Liver (tissue), 8 donors: ENCODE measurements at regions not wholly inside any gene's neighbourhood (a gene's known extent, or its start where the extent isn't known, plus 50 kb on each side); places are given as distances from the start of the nearest gene placed in this dataset.

ENCODE experiments used
- DNase-seq: peaks from one replicate; pipeline ENCODE4 v3.0.0-alpha.2; 2017; ENCODE audit warnings: low spot score
- H3K27ac ChIP-seq, 2 donors: one replicate each; pipeline ENCODE4 v1.7.0; 2013; ENCODE audit warnings: inconsistent platforms in 2 of 2, low read length in 2 of 2, control low read depth in 1 of 2, low read depth in 1 of 2, mild to moderate bottlenecking in 1 of 2
- H3K27me3 ChIP-seq, 4 donors: one replicate each; pipeline versions ENCODE4 v1.6.1 to v1.7.0; 2013; ENCODE audit warnings: low read length in 3 of 4, inconsistent platforms in 1 of 4, mild to moderate bottlenecking in 1 of 4, moderate library complexity in 1 of 4; ENCODE audit not compliant: control insufficient read depth in 4 of 4, insufficient read depth in 4 of 4
- H3K36me3 ChIP-seq, 4 donors: one replicate each; pipeline versions ENCODE4 v1.6.1 to v1.7.0; 2013; ENCODE audit warnings: low read length in 3 of 4, mild to moderate bottlenecking in 3 of 4, low read depth in 1 of 4, moderate library complexity in 1 of 4; ENCODE audit not compliant: control insufficient read depth in 4 of 4, insufficient read depth in 3 of 4
- H3K4me1 ChIP-seq, 4 donors: one replicate each; pipeline versions ENCODE4 v1.6.1 to v1.7.0; 2013; ENCODE audit warnings: low read length in 3 of 4, mild to moderate bottlenecking in 3 of 4, moderate library complexity in 1 of 4; ENCODE audit not compliant: control insufficient read depth in 4 of 4, insufficient read depth in 4 of 4
- H3K4me3 ChIP-seq, 3 donors: one replicate each; pipeline versions ENCODE4 v1.6.1 to v1.7.0; 2013; ENCODE audit warnings: low read length in 3 of 3, control low read depth in 1 of 3, low read depth in 1 of 3, mild to moderate bottlenecking in 1 of 3
- H3K9ac ChIP-seq, 2 donors: one replicate each; pipeline ENCODE4 v1.7.0; 2013; ENCODE audit warnings: low read length in 2 of 2, mild to moderate bottlenecking in 2 of 2, moderate library complexity in 2 of 2, control low read depth in 1 of 2, low read depth in 1 of 2
- H3K9me3 ChIP-seq, 4 donors: one replicate each; pipeline versions ENCODE4 v1.6.1 to v1.7.0; 2013; ENCODE audit warnings: low read length in 3 of 4; ENCODE audit not compliant: control insufficient read depth in 4 of 4
- EGR1 ChIP-seq, 2 donors: IDR thresholded peaks; 2 replicates each; pipeline ENCODE4 v1.6.1; 2016 to 2018; ENCODE audit warnings: antibody characterized with exemption in 2 of 2, low read depth in 2 of 2
- FOXA1 ChIP-seq: IDR thresholded peaks from 2 replicates; pipeline ENCODE4 v1.6.1; 2016; ENCODE audit warnings: antibody characterized with exemption
- FOXA2 ChIP-seq: IDR thresholded peaks from 2 replicates; pipeline ENCODE4 v1.6.1; 2016; ENCODE audit warnings: antibody characterized with exemption
- GABPA ChIP-seq, 2 donors: IDR thresholded peaks in 1 of 2; conservative IDR thresholded peaks in 1 of 2; 2 replicates each; pipeline ENCODE4 v1.6.1; 2016; ENCODE audit warnings: antibody characterized with exemption in 2 of 2, mild to moderate bottlenecking in 1 of 2, moderate library complexity in 1 of 2
- HNF4A ChIP-seq, 2 donors: conservative IDR thresholded peaks; 2 replicates each; pipeline ENCODE4 v1.6.1; 2016; ENCODE audit warnings: antibody characterized with exemption in 2 of 2, mild to moderate bottlenecking in 2 of 2
- HNF4G ChIP-seq: IDR thresholded peaks from 2 replicates; pipeline ENCODE4 v1.6.1; 2016; ENCODE audit warnings: antibody characterized with exemption
- JUND ChIP-seq, 2 donors: IDR thresholded peaks; 2 replicates each; pipeline ENCODE4 v1.6.1; 2016; ENCODE audit warnings: antibody characterized with exemption in 2 of 2
- NR2F2 ChIP-seq: IDR thresholded peaks from 2 replicates; pipeline ENCODE4 v1.6.1; 2016; ENCODE audit warnings: antibody characterized with exemption
- RAD21 ChIP-seq, 2 donors: IDR thresholded peaks; 2 replicates each; pipeline ENCODE4 v1.6.1; 2016; ENCODE audit warnings: antibody characterized with exemption in 2 of 2, mild to moderate bottlenecking in 2 of 2
- RXRA ChIP-seq, 2 donors: IDR thresholded peaks; 2 replicates each; pipeline ENCODE4 v1.6.1; 2017 to 2018; ENCODE audit warnings: antibody characterized with exemption in 2 of 2, mild to moderate bottlenecking in 1 of 2
- SP1 ChIP-seq: IDR thresholded peaks from 2 replicates; pipeline ENCODE4 v1.6.1; 2018; ENCODE audit warnings: antibody characterized with exemption, mild to moderate bottlenecking
- TAF1 ChIP-seq: conservative IDR thresholded peaks from 2 replicates; pipeline ENCODE4 v1.6.1; 2016; ENCODE audit warnings: antibody characterized with exemption, mild to moderate bottlenecking
- YY1 ChIP-seq: IDR thresholded peaks from 2 replicates; pipeline ENCODE4 v1.6.1; 2016; ENCODE audit warnings: antibody characterized with exemption, mild to moderate bottlenecking
- WGBS: extraction: QIAGEN DNeasy Blood & Tissue Kit; methylation state at CpG from one replicate; pipeline ENCODE4 v1.1.7; 2013; 5-methylcytosine and 5-hydroxymethylcytosine counted together
- TF ChIP-seq, protein P1 (sequence below): fragments of 150-350 bp; IDR thresholded peaks from 2 replicates; pipeline ENCODE4 v1.5.1; 2017; ENCODE audit warnings: improper control_type of control experiment, low read depth, low read length; ENCODE audit not compliant: missing input control
- TF ChIP-seq, protein P2 (sequence below): IDR thresholded peaks from 2 replicates; pipeline ENCODE4 v1.6.1; 2016; ENCODE audit warnings: antibody characterized with exemption
- TF ChIP-seq, protein P3 (sequence below): IDR thresholded peaks from 2 replicates; pipeline ENCODE4 v1.6.1; 2016; ENCODE audit warnings: antibody characterized with exemption, mild to moderate bottlenecking
- TF ChIP-seq, protein P4 (sequence below): IDR thresholded peaks from 2 replicates; pipeline ENCODE4 v1.6.1; 2016; ENCODE audit warnings: antibody characterized with exemption
- TF ChIP-seq, protein P5 (sequence below): IDR thresholded peaks from 2 replicates; pipeline ENCODE4 v1.6.1; 2016; ENCODE audit warnings: antibody characterized with exemption
- donor health status: healthy.
- donor health status: healthy.
- donor health status: healthy.
- donor health status: healthy.
- donor health status: healthy.

DNA sequence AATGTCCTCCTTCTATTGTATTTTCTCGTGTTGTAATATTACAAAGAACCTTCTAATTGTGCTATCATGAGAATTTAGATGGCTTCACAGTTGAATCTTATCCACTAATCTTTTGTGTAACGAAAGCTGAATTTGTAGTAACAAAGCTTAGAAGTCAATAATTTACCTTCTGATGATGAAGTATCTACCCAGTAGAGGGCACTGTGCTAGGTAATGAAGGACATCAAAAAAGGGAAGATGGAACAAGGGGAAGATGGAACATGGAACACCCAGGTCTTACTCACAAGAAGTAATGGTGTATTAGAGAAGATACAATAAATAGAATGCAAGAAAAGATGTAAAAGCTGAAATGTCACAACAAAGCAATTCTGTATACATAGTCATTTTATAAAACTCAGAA lies 131.0 kb upstream of the CCNG1 start:
- DNase-seq: no peak

DNA sequence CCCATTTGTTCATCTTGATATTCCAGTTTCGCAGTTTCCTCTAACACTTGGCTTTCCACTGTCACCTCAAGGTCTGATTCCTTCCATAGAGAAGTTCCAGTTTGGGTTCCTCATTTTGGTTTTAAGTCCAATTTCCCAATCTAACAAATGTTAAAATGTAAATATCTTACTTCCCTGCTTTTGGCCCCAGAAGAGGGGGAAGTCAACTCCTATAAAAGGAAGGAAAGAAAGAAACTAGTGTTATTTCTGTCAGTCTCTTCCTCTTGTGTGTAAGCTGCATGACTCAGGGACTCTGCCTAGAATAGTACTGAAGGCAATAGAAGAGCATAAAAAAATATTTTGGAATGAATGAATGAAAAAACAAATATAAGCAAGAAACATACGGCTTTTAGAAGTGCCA lies 127.5 kb upstream of the CCNG1 start:
- no peak overlapping the region for H3K27ac ChIP-seq
- no peaks in the 10 kb centered on the region for H3K36me3 ChIP-seq
- no peak for DNase-seq
- no peak overlapping the region for H3K9ac ChIP-seq
- no peaks in the 10 kb centered on the region for H3K27me3 ChIP-seq
- H3K4me3 ChIP-seq: no peak overlapping the region
- H3K4me1 ChIP-seq: no peaks in the 10 kb centered on the region
- H3K9me3 ChIP-seq: no peaks in the 10 kb centered on the region
- 84% methylated on average over 2 of the region's 2 CpGs for WGBS
- TF ChIP-seq FOXA2 (no peak), FOXA1 (no peak), EGR1 (IDR thresholded peaks at IDR 0.05; ENCODE audit: low read depth in 2 of 2) (no peak), GABPA (IDR thresholded peaks at IDR 0.05 in 1 of 2, conservative IDR thresholded peaks at IDR 0.05 in 1 of 2) (no peak), SP1 (no peak), NR2F2 (no peak), RXRA (IDR thresholded peaks at IDR 0.05) (no peak), HNF4A (conservative IDR thresholded peaks at IDR 0.05) (no peak), YY1 (no peak), JUND (IDR thresholded peaks at IDR 0.05) (no peak), TAF1 (no peak), RAD21 (IDR thresholded peaks at IDR 0.05) (no peak), HNF4G (no peak)
- TF ChIP-seq, protein P1, sequence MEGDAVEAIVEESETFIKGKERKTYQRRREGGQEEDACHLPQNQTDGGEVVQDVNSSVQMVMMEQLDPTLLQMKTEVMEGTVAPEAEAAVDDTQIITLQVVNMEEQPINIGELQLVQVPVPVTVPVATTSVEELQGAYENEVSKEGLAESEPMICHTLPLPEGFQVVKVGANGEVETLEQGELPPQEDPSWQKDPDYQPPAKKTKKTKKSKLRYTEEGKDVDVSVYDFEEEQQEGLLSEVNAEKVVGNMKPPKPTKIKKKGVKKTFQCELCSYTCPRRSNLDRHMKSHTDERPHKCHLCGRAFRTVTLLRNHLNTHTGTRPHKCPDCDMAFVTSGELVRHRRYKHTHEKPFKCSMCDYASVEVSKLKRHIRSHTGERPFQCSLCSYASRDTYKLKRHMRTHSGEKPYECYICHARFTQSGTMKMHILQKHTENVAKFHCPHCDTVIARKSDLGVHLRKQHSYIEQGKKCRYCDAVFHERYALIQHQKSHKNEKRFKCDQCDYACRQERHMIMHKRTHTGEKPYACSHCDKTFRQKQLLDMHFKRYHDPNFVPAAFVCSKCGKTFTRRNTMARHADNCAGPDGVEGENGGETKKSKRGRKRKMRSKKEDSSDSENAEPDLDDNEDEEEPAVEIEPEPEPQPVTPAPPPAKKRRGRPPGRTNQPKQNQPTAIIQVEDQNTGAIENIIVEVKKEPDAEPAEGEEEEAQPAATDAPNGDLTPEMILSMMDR: no peak
- TF ChIP-seq, protein P2, sequence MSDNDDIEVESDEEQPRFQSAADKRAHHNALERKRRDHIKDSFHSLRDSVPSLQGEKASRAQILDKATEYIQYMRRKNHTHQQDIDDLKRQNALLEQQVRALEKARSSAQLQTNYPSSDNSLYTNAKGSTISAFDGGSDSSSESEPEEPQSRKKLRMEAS: no peak
- TF ChIP-seq, protein P3, sequence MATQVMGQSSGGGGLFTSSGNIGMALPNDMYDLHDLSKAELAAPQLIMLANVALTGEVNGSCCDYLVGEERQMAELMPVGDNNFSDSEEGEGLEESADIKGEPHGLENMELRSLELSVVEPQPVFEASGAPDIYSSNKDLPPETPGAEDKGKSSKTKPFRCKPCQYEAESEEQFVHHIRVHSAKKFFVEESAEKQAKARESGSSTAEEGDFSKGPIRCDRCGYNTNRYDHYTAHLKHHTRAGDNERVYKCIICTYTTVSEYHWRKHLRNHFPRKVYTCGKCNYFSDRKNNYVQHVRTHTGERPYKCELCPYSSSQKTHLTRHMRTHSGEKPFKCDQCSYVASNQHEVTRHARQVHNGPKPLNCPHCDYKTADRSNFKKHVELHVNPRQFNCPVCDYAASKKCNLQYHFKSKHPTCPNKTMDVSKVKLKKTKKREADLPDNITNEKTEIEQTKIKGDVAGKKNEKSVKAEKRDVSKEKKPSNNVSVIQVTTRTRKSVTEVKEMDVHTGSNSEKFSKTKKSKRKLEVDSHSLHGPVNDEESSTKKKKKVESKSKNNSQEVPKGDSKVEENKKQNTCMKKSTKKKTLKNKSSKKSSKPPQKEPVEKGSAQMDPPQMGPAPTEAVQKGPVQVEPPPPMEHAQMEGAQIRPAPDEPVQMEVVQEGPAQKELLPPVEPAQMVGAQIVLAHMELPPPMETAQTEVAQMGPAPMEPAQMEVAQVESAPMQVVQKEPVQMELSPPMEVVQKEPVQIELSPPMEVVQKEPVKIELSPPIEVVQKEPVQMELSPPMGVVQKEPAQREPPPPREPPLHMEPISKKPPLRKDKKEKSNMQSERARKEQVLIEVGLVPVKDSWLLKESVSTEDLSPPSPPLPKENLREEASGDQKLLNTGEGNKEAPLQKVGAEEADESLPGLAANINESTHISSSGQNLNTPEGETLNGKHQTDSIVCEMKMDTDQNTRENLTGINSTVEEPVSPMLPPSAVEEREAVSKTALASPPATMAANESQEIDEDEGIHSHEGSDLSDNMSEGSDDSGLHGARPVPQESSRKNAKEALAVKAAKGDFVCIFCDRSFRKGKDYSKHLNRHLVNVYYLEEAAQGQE: no peak
- TF ChIP-seq, protein P4, sequence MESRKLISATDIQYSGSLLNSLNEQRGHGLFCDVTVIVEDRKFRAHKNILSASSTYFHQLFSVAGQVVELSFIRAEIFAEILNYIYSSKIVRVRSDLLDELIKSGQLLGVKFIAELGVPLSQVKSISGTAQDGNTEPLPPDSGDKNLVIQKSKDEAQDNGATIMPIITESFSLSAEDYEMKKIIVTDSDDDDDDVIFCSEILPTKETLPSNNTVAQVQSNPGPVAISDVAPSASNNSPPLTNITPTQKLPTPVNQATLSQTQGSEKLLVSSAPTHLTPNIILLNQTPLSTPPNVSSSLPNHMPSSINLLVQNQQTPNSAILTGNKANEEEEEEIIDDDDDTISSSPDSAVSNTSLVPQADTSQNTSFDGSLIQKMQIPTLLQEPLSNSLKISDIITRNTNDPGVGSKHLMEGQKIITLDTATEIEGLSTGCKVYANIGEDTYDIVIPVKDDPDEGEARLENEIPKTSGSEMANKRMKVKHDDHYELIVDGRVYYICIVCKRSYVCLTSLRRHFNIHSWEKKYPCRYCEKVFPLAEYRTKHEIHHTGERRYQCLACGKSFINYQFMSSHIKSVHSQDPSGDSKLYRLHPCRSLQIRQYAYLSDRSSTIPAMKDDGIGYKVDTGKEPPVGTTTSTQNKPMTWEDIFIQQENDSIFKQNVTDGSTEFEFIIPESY: no peak
- TF ChIP-seq, protein P5, sequence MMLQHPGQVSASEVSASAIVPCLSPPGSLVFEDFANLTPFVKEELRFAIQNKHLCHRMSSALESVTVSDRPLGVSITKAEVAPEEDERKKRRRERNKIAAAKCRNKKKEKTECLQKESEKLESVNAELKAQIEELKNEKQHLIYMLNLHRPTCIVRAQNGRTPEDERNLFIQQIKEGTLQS: no peak

More for the DNA sequence above, 131.0 kb upstream of the CCNG1 start:
- WGBS: 52% methylated on average over 2 of the region's 2 CpGs
- no peaks in the 10 kb centered on the region for H3K27me3 ChIP-seq
- H3K27ac ChIP-seq: no peak overlapping the region
- no peak overlapping the region for H3K4me3 ChIP-seq
- no peak overlapping the region for H3K9ac ChIP-seq
- TF ChIP-seq, protein P5: no peak
- no peak for TF ChIP-seq EGR1 (IDR thresholded peaks at IDR 0.05; ENCODE audit: low read depth in 2 of 2)
- TF ChIP-seq, protein P1: peak; percentile 25
- peak; percentile 45 to 63 for TF ChIP-seq RAD21 (IDR thresholded peaks at IDR 0.05)
- H3K36me3 ChIP-seq: no peaks in the 10 kb centered on the region
- H3K4me1 ChIP-seq: no peaks in the 10 kb centered on the region
- H3K9me3 ChIP-seq: no peaks in the 10 kb centered on the region
